PC-3 (cell line): ENCODE measurements at regions not wholly inside any gene's neighbourhood (a gene's known extent, or its start where the extent isn't known, plus 50 kb on each side); places are given as distances from the start of the nearest gene placed in this dataset.

Experiments used
- EZH2 ChIP-seq: fragments of 300-600 bp; sonication (generic); IDR thresholded peaks from one replicate; pipeline ENCODE4 v1.6.1; 2017; ENCODE audit warnings: antibody characterized with exemption, mild to moderate bottlenecking, low read length; ENCODE audit not compliant: unreplicated experiment
- EZH2phosphoT487 ChIP-seq: fragments of 300-600 bp; sonication (generic); IDR thresholded peaks from 2 replicates; pipeline ENCODE4 v1.6.1; 2018; ENCODE audit warnings: mild to moderate bottlenecking, antibody characterized with exemption, low read length, borderline replicate concordance
- TF ChIP-seq, protein P1 (sequence below): fragments of 300-600 bp; sonication (generic); conservative IDR thresholded peaks from 2 replicates; pipeline ENCODE4 v1.5.1; 2017; ENCODE audit warnings: antibody characterized with exemption, low read depth, mild to moderate bottlenecking, low read length

DNA sequence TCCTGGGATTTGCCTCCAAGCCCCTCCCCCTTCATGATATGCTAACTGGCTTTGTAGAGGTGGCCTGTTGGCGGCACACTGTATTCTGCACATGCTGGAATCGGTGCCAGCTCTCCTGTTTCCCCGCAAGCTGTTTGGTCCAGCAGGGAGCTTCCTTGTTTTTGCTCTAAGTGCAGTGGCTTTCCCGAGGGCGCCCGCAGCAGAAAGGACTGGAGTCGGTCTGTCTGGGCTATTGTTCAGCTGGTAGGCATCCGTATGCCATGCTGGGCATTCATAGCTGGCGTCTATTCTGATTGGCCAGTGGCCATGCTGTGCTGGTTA, 88.9 kb upstream of the MED13L start:
- TF ChIP-seq, protein P1, sequence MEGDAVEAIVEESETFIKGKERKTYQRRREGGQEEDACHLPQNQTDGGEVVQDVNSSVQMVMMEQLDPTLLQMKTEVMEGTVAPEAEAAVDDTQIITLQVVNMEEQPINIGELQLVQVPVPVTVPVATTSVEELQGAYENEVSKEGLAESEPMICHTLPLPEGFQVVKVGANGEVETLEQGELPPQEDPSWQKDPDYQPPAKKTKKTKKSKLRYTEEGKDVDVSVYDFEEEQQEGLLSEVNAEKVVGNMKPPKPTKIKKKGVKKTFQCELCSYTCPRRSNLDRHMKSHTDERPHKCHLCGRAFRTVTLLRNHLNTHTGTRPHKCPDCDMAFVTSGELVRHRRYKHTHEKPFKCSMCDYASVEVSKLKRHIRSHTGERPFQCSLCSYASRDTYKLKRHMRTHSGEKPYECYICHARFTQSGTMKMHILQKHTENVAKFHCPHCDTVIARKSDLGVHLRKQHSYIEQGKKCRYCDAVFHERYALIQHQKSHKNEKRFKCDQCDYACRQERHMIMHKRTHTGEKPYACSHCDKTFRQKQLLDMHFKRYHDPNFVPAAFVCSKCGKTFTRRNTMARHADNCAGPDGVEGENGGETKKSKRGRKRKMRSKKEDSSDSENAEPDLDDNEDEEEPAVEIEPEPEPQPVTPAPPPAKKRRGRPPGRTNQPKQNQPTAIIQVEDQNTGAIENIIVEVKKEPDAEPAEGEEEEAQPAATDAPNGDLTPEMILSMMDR = no peak
- TF ChIP-seq EZH2phosphoT487 (no peak), EZH2 (no peak)
